NCI-H1436 treated with DMSO at 0.1 percent for 48 hours (cell line): ENCODE measurements at regions not wholly inside any gene's neighbourhood (a gene's known extent, or its start where the extent isn't known, plus 50 kb on each side); places are given as distances from the start of the nearest gene placed in this dataset.

Experiments
- DNase-seq: peaks from one replicate; lab custom pipeline; 2025; lab: John Stamatoyannopoulos, UW

GRCh38 chr4:57172065-57172464 lies 61.9 kb upstream of the IGFBP7 start:
- no peak for DNase-seq

- DNase-seq = no peak
Measured at GRCh38 chr4:57168982-57169381, 58.8 kb upstream of the IGFBP7 start.

- DNase-seq = peak; percentile 19
Measured at GRCh38 chr4:57163530-57164459, 53.6 kb upstream of the IGFBP7 start.

- no peak for DNase-seq
Measured at GRCh38 chr4:57162499-57163019, 52.4 kb upstream of the IGFBP7 start.
